ENCODE measurements at regions not wholly inside any gene's neighbourhood (a gene's known extent, or its start where the extent isn't known, plus 50 kb on each side); places are given as distances from the start of the nearest gene placed in this dataset.

DNA sequence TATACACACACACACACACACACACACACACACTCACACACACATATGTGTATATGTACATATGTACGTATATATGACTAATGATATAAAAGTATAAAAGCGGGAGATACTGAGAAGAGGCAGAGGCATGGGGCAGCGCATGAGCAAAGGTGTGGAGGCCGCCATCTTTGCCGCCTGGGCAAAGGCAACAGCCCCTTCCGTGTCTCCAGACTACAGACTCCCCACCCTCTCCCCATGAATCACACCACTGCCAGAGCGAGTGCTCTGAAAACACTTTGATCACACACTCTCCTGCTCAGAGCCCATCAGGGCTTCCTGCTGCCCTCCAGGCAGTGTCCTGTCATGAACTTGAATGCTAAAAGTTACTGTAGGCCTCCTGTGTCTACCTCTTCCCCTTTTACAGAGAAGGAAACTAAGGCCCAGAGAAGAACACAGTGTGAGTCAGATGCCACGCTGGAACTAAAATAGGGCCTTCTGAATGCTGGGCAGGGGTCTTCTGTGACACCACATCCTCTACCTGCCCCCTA is 54.7 kb upstream of the SSBP3 start:
- no peak overlapping the region for H3K27ac ChIP-seq (ENCODE audit: low read depth, low read length)
- H3K4me2 ChIP-seq (ENCODE audit: low read length): no peak overlapping the region
- ATAC-seq (no peak), DNase-seq (ENCODE audit: low read depth, low spot score) (no peak)
- no peaks in the 10 kb centered on the region for H3K36me3 ChIP-seq (ENCODE audit: control insufficient read depth in 1 of 2, insufficient read depth in 2 of 2, low read length in 2 of 2)
- ChIA-PET RAD21 (ENCODE audit: low non-redundant PET in 1 of 2, low total read pairs in 2 of 2, uncharacterized antibody in 2 of 2, unreplicated experiment in 2 of 2) (no interaction called here), POLR2A (no interaction called here), CTCF (no interaction called here)
- no TSS peak for BruUV-seq (replicated peaks)
- no peak overlapping the region for H3K4me3 ChIP-seq (replicated peaks in 1 of 2; ENCODE audit: low read depth in 1 of 2, low read length in 2 of 2)
- peaks cover 19 to 30% of the 10 kb centered on the region in 2 experiments; a peak in 3 of 4 replicates for H3K4me1 ChIP-seq (ENCODE audit: control insufficient read depth in 1 of 2, insufficient read depth in 2 of 2, low read length in 2 of 2)
- no peak overlapping the region for H3K9ac ChIP-seq (ENCODE audit: low read length)
- TF ChIP-seq SIN3A (IDR thresholded peaks at IDR 0.05; ENCODE audit: low read depth) (no peak), ZFX (IDR thresholded peaks at IDR 0.05) (no peak), FOSL1 (IDR thresholded peaks at IDR 0.05; ENCODE audit: low read depth) (no peak), RAD21 (IDR thresholded peaks at IDR 0.05; ENCODE audit: low read depth) (no peak), YY1 (IDR thresholded peaks at IDR 0.05; ENCODE audit: extremely low read depth, insufficient replicate concordance, low read depth, low read length) (no peak), POLR2A (IDR thresholded peaks at IDR 0.05; ENCODE audit: borderline replicate concordance, extremely low read depth, insufficient read depth, insufficient read length) (no peak), SP1 (IDR thresholded peaks at IDR 0.05; ENCODE audit: low read depth) (no peak), EGR1 (IDR thresholded peaks at IDR 0.05; ENCODE audit: low read depth) (no peak), SRF (IDR thresholded peaks at IDR 0.05; ENCODE audit: low read depth) (no peak), ZNF274 (IDR thresholded peaks at IDR 0.05; ENCODE audit: low read depth, low read length) (no peak), JUND (IDR thresholded peaks at IDR 0.05) (no peak), TCF7L2 (IDR thresholded peaks at IDR 0.05; ENCODE audit: borderline replicate concordance, extremely low read depth, insufficient read depth, insufficient read length) (no peak), POLR2AphosphoS5 (IDR thresholded peaks at IDR 0.05; ENCODE audit: low read depth, low read length) (no peak), CEBPB (IDR thresholded peaks at IDR 0.05; ENCODE audit: low read depth) (no peak), EZH2phosphoT487 (IDR thresholded peaks at IDR 0.05; ENCODE audit: borderline replicate concordance) (no peak)
- TF ChIP-seq, protein P1, sequence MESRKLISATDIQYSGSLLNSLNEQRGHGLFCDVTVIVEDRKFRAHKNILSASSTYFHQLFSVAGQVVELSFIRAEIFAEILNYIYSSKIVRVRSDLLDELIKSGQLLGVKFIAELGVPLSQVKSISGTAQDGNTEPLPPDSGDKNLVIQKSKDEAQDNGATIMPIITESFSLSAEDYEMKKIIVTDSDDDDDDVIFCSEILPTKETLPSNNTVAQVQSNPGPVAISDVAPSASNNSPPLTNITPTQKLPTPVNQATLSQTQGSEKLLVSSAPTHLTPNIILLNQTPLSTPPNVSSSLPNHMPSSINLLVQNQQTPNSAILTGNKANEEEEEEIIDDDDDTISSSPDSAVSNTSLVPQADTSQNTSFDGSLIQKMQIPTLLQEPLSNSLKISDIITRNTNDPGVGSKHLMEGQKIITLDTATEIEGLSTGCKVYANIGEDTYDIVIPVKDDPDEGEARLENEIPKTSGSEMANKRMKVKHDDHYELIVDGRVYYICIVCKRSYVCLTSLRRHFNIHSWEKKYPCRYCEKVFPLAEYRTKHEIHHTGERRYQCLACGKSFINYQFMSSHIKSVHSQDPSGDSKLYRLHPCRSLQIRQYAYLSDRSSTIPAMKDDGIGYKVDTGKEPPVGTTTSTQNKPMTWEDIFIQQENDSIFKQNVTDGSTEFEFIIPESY (IDR thresholded peaks at IDR 0.05; ENCODE audit: extremely low read depth, insufficient replicate concordance, low read length): no peak
- TF ChIP-seq, protein P2, sequence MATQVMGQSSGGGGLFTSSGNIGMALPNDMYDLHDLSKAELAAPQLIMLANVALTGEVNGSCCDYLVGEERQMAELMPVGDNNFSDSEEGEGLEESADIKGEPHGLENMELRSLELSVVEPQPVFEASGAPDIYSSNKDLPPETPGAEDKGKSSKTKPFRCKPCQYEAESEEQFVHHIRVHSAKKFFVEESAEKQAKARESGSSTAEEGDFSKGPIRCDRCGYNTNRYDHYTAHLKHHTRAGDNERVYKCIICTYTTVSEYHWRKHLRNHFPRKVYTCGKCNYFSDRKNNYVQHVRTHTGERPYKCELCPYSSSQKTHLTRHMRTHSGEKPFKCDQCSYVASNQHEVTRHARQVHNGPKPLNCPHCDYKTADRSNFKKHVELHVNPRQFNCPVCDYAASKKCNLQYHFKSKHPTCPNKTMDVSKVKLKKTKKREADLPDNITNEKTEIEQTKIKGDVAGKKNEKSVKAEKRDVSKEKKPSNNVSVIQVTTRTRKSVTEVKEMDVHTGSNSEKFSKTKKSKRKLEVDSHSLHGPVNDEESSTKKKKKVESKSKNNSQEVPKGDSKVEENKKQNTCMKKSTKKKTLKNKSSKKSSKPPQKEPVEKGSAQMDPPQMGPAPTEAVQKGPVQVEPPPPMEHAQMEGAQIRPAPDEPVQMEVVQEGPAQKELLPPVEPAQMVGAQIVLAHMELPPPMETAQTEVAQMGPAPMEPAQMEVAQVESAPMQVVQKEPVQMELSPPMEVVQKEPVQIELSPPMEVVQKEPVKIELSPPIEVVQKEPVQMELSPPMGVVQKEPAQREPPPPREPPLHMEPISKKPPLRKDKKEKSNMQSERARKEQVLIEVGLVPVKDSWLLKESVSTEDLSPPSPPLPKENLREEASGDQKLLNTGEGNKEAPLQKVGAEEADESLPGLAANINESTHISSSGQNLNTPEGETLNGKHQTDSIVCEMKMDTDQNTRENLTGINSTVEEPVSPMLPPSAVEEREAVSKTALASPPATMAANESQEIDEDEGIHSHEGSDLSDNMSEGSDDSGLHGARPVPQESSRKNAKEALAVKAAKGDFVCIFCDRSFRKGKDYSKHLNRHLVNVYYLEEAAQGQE (IDR thresholded peaks at IDR 0.05; ENCODE audit: low read depth): no peak
- TF ChIP-seq, protein P3, sequence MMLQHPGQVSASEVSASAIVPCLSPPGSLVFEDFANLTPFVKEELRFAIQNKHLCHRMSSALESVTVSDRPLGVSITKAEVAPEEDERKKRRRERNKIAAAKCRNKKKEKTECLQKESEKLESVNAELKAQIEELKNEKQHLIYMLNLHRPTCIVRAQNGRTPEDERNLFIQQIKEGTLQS (IDR thresholded peaks at IDR 0.05): no peak
- no peaks in the 10 kb centered on the region for H3K79me2 ChIP-seq (ENCODE audit: insufficient read depth, low read length)
- no peaks in the 10 kb centered on the region for H3K9me2 ChIP-seq (ENCODE audit: insufficient read depth)
- no peak overlapping the region for H2AFZ ChIP-seq (ENCODE audit: low read depth, low read length, poor library complexity, severe bottlenecking)
- H3K27me3 ChIP-seq (ENCODE audit: insufficient read depth, low read length): no peaks in the 10 kb centered on the region
- intact Hi-C loops (cut with micrococcal nuclease): no loop called here
- H3K9me3 ChIP-seq (ENCODE audit: control insufficient read depth in 1 of 2, insufficient read depth in 1 of 2, low read depth in 1 of 2, low read length in 2 of 2): no peaks in the 10 kb centered on the region
- H4K20me1 ChIP-seq (ENCODE audit: insufficient read depth): no peaks in the 10 kb centered on the region
